K562 (cell line): ENCODE measurements at regions not wholly inside any gene's neighbourhood (a gene's known extent, or its start where the extent isn't known, plus 50 kb on each side); places are given as distances from the start of the nearest gene placed in this dataset.

Source experiments
- ATAC-seq: fragments of 200-7000 bp; cut with Tn5 transposase; 3 replicates; pipeline ENCODE4 v1.9.1; 2020; ENCODE audit warnings: moderate library complexity
- BruUV-seq: library from RNA; stranded (reverse); fragments of 400-500 nt; replicated peaks from 2 replicates; lab custom pipeline; 2021; lab: Mats Ljungman, UMichigan
- CTCF ChIA-PET: fragments of 300-600 bp; formaldehyde crosslinking; extraction: SDS; loops from one replicate; lab custom pipeline; 2021; ENCODE audit warnings: low intra/inter-chr PET ratio; lab: Yijun Ruan, JAX
- POLR2A ChIA-PET: fragments of 300-600, 350-650 bp; sonication (Branson Sonifier 250); formaldehyde crosslinking; extraction: SDS; loops from one replicate; lab custom pipeline; 2021; ENCODE audit warnings: antibody characterized with exemption, inconsistent platforms; lab: Yijun Ruan, JAX
- DNase-seq, 4 experiments: peaks; one replicate each; pipeline versions ENCODE4 v3.0.0 to v3.0.0-alpha.2; 2011 to 2018; ENCODE audit warnings: low spot score in 3 of 4, mixed read lengths in 3 of 4; ENCODE audit errors: extremely low read depth in 1 of 4
- FAIRE-seq: peaks from 2 replicates; lab custom pipeline; 2011; peaks lifted over from hg19 to GRCh38; lab: Jason Lieb, UNC
- H2AFZ ChIP-seq: 2 replicates; pipeline ENCODE4 v1.6.0; 2011; ENCODE audit warnings: low read depth, low read length, control low read depth, inconsistent platforms
- H3K27ac ChIP-seq: fragments of 200-600 bp; 3 replicates; pipeline ENCODE4 v1.8.0; 2011; ENCODE audit warnings: low read depth, mild to moderate bottlenecking, control low read depth, inconsistent platforms, low read length, moderate library complexity, mixed read lengths; ENCODE audit errors: extremely low read depth
- H3K27me3 ChIP-seq, 2 experiments: fragments of 300-600 bp in 1 of 2; 2 replicates in 1 of 2; 3 replicates in 1 of 2; pipeline versions ENCODE4 v1.6.0 to v1.8.0; 2011; ENCODE audit warnings: inconsistent platforms in 2 of 2, low read length in 2 of 2, mild to moderate bottlenecking in 1 of 2, mixed read lengths in 1 of 2, moderate library complexity in 1 of 2; ENCODE audit not compliant: control insufficient read depth in 2 of 2, insufficient read depth in 2 of 2
- H3K36me3 ChIP-seq: fragments of 300-600 bp; 3 replicates; pipeline ENCODE4 v1.8.0; 2011; ENCODE audit warnings: mild to moderate bottlenecking, low read length, inconsistent platforms; ENCODE audit not compliant: control insufficient read depth, insufficient read depth
- H3K4me1 ChIP-seq, 2 experiments: fragments of 200-600 bp in 1 of 2; replicated peaks in 1 of 2; 2 replicates in 1 of 2; 3 replicates in 1 of 2; pipeline versions ENCODE4 v1.5.1 to v1.8.0; 2011; ENCODE audit warnings: inconsistent platforms in 2 of 2, low read length in 2 of 2, mild to moderate bottlenecking in 1 of 2, mixed read lengths in 1 of 2, moderate library complexity in 1 of 2; ENCODE audit not compliant: control insufficient read depth in 2 of 2, insufficient read depth in 2 of 2
- H3K4me2 ChIP-seq: 2 replicates; pipeline ENCODE4 v1.6.1; 2011; ENCODE audit warnings: low read length, control low read depth, inconsistent platforms, mixed read lengths; ENCODE audit not compliant: insufficient read depth
- H3K4me3 ChIP-seq: fragments of 200-600 bp; sonication (generic), shearing (Covaris generic); 2 replicates; pipeline ENCODE4 v1.5.1; 2016; ENCODE audit warnings: control low read depth, inconsistent platforms
- H3K79me2 ChIP-seq: fragments of 200-600 bp; 3 replicates; pipeline ENCODE4 v1.8.0; 2011; ENCODE audit warnings: low read length, inconsistent platforms; ENCODE audit not compliant: control insufficient read depth, insufficient read depth
- H3K9ac ChIP-seq, 2 experiments: 2 replicates each; pipeline versions ENCODE4 v1.6.0 to v1.6.1; 2011; ENCODE audit warnings: low read depth in 2 of 2, low read length in 2 of 2, control low read depth in 1 of 2, inconsistent platforms in 1 of 2, mild to moderate bottlenecking in 1 of 2, mixed read lengths in 1 of 2; ENCODE audit not compliant: insufficient read depth in 1 of 2
- H3K9me1 ChIP-seq: one replicate; pipeline ENCODE4 v1.6.0; 2011; ENCODE audit warnings: inconsistent platforms, mild to moderate bottlenecking, low read length, moderate library complexity; ENCODE audit not compliant: control insufficient read depth, insufficient read depth
- H3K9me3 ChIP-seq: replicated peaks from 2 replicates; pipeline ENCODE4 v1.5.1; 2011; ENCODE audit warnings: low read depth, low read length, inconsistent platforms; ENCODE audit not compliant: control insufficient read depth, insufficient read depth
- H4K20me1 ChIP-seq: replicated peaks from 2 replicates; pipeline ENCODE4 v1.6.1; 2011; ENCODE audit warnings: low read length, inconsistent platforms, mixed read lengths; ENCODE audit not compliant: control insufficient read depth, insufficient read depth
- ATF1 ChIP-seq, 2 experiments: fragments of 450-650 bp in 1 of 2; IDR thresholded peaks; 2 replicates each; pipeline ENCODE4 v1.6.1; 2016; ENCODE audit warnings: missing compliant biosample characterization in 1 of 2, missing genetic modification characterization in 1 of 2
- CCAR2 ChIP-seq: fragments of 200-400 bp; formaldehyde crosslinking; IDR thresholded peaks from 2 replicates; pipeline ENCODE4 v1.6.1; 2017; ENCODE audit warnings: mild to moderate bottlenecking, low read depth, low read length
- CREBBP ChIP-seq: IDR thresholded peaks from one replicate; pipeline ENCODE4 v1.6.1; 2012; ENCODE audit warnings: low read depth, mild to moderate bottlenecking, control low read depth, inconsistent platforms, low read length
- ELF2 ChIP-seq: fragments of 250-450 bp; sonication (Bioruptor Pico); IDR thresholded peaks from 2 replicates; pipeline ENCODE4 v1.5.0; 2021; ENCODE audit warnings: mild to moderate bottlenecking
- ELF4 ChIP-seq: fragments of 450-650 bp; formaldehyde crosslinking; IDR thresholded peaks from 2 replicates; pipeline ENCODE4 v1.4.0; 2022; ENCODE audit warnings: missing genetic modification characterization
- HNRNPK ChIP-seq: fragments of 200-400 bp; formaldehyde crosslinking; IDR thresholded peaks from one replicate; pipeline ENCODE4 v1.6.1; 2018; ENCODE audit warnings: mild to moderate bottlenecking, low read depth, low read length; ENCODE audit not compliant: poor library complexity, severe bottlenecking
- MNT ChIP-seq, 2 experiments: fragments of 450-650 bp; conservative IDR thresholded peaks; 2 replicates each; pipeline ENCODE4 v1.6.1; 2017; ENCODE audit warnings: mild to moderate bottlenecking in 2 of 2, moderate library complexity in 2 of 2
- MYC ChIP-seq, 2 experiments: fragments of 250-450 bp in 1 of 2; sonication (Bioruptor Pico) in 1 of 2; IDR thresholded peaks; 2 replicates each; pipeline versions ENCODE4 v1.5.1 to v1.6.1; 2012 to 2021; ENCODE audit warnings: low read depth in 2 of 2, borderline replicate concordance in 1 of 2, improper control_type of control experiment in 1 of 2, low read length in 1 of 2, mild to moderate bottlenecking in 1 of 2, moderate library complexity in 1 of 2
- NFRKB ChIP-seq: fragments of 450-650 bp; IDR thresholded peaks from 2 replicates; pipeline ENCODE4 v1.6.1; 2016; ENCODE audit warnings: low read depth
- RFX1 ChIP-seq: fragments of 450-650 bp; IDR thresholded peaks from 2 replicates; pipeline ENCODE4 v1.6.1; 2016; ENCODE audit warnings: mild to moderate bottlenecking, moderate library complexity
- SREBF2 ChIP-seq: sonication (generic); formaldehyde crosslinking; IDR thresholded peaks from 2 replicates; pipeline ENCODE4 v1.4.0; 2020; ENCODE audit warnings: mild to moderate bottlenecking, missing genetic modification reagents
- ZNF165 ChIP-seq: fragments of 250-450 bp; sonication (Bioruptor Pico); IDR thresholded peaks from 2 replicates; pipeline ENCODE4 v1.4.0; 2020; ENCODE audit warnings: borderline replicate concordance
- ZNF224 ChIP-seq: sonication (generic); formaldehyde crosslinking; IDR thresholded peaks from 2 replicates; pipeline ENCODE4 v1.8.0; 2022; ENCODE audit warnings: mild to moderate bottlenecking, missing genetic modification reagents
- WGBS: fragments of 100-300 bp; shearing (Covaris generic); methylation state at CpG from one replicate; pipeline ENCODE4 v1.1.6; 2016; ENCODE audit warnings: low coverage, mixed read lengths; ENCODE audit not compliant: insufficient coverage; ENCODE audit errors: missing lambda C conversion rate; 5-methylcytosine and 5-hydroxymethylcytosine counted together
- in situ Hi-C: fragments of 300-500 bp; cut with MboI; formaldehyde crosslinking; loops from 4 replicates; pipeline ENCODE4 v1.15.0; 2018; ENCODE audit warnings: inconsistent platforms, mixed read lengths
- intact Hi-C: fragments of 100-400 bp; cut with micrococcal nuclease; formaldehyde crosslinking; loops from 2 replicates; pipeline ENCODE4 v1.14.2; 2022
- TF ChIP-seq, protein P1 (sequence below): fragments of 250-450 bp; sonication (Bioruptor Pico); IDR thresholded peaks from 2 replicates; pipeline ENCODE4 v1.4.0; 2020; ENCODE audit warnings: mild to moderate bottlenecking, moderate library complexity, borderline replicate concordance
- TF ChIP-seq, protein P2 (sequence below): fragments of 200-800 bp; sonication (Bioruptor generic); IDR thresholded peaks from 2 replicates; pipeline ENCODE4 v1.6.1; 2017; ENCODE audit warnings: missing genetic modification characterization, missing compliant biosample characterization
- TF ChIP-seq, protein P3 (sequence below): fragments of 450-650 bp; formaldehyde crosslinking; IDR thresholded peaks from 2 replicates; pipeline ENCODE4 v1.4.0; 2020; ENCODE audit warnings: mild to moderate bottlenecking, mixed read lengths

DNA sequence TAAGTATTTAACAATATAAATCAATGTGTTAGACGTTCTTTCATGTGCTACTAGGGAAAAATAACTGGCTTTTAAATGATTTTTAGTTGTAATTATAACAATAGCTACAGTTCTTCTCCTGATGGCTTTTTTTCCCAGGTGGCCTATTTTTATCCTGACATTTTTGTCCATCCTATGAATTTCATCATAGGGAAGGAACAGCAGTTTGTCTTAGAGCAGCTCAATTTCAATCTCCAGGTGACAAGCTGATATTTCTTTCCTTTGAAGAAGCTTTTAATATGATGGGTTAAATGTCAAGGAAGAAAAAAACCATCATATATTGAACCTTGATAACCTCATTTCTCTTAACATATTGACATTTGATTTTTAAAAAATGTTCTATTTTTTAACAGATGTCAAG, 163.0 kb upstream of the AGA start:
- H3K4me2 ChIP-seq, result no peak overlapping the region
- ChIA-PET POLR2A (no interaction called here), CTCF (no interaction called here)
- no peak overlapping the region for H3K4me3 ChIP-seq
- no peak overlapping the region for H3K9ac ChIP-seq
- WGBS, result 0% methylated on average over 1 of the region's 1 CpG
- H4K20me1 ChIP-seq, result no peaks in the 10 kb centered on the region
- FAIRE-seq (no peak), DNase-seq (no peak), ATAC-seq (no peak)
- H3K4me1 ChIP-seq, result no peaks in the 10 kb centered on the region; a peak in 1 of 5 replicates
- 0 out of 2 replicates have a peak, but pooled peaks cover 2% of the 10 kb centered on the region for H3K9me3 ChIP-seq
- H3K27me3 ChIP-seq, result no peaks in the 10 kb centered on the region
- no peaks in the 10 kb centered on the region for H3K79me2 ChIP-seq
- H3K27ac ChIP-seq, result no peak overlapping the region
- intact Hi-C loops (no loop called here), in situ Hi-C loops (no loop called here)
- no TSS peak for BruUV-seq
- no peak overlapping the region for H2AFZ ChIP-seq
- H3K36me3 ChIP-seq, result no peaks in the 10 kb centered on the region
- no peaks in the 10 kb centered on the region for H3K9me1 ChIP-seq
- TF ChIP-seq ZNF165 (CRISPR knock-in tag) (no peak), HNRNPK (no peak), ELF4 (CRISPR knock-in tag) (no peak), SREBF2 (CRISPR knock-in tag) (no peak), ATF1 (CRISPR knock-in tag; IDR thresholded peaks at IDR 0.05) (no peak), ATF1 (tag; IDR thresholded peaks at IDR 0.05) (no peak), ZNF224 (CRISPR knock-in tag) (no peak), CREBBP (no peak), CCAR2 (no peak), RFX1 (no peak), ELF2 (CRISPR knock-in tag) (no peak), NFRKB (no peak), MYC (IDR thresholded peaks at IDR 0.05; ENCODE audit: low read depth, low read length) (no peak), MYC (CRISPR knock-in tag; IDR thresholded peaks at IDR 0.05; ENCODE audit: borderline replicate concordance, low read depth) (no peak), MNT (conservative IDR thresholded peaks at IDR 0.05) (no peak)
- TF ChIP-seq, protein P1, sequence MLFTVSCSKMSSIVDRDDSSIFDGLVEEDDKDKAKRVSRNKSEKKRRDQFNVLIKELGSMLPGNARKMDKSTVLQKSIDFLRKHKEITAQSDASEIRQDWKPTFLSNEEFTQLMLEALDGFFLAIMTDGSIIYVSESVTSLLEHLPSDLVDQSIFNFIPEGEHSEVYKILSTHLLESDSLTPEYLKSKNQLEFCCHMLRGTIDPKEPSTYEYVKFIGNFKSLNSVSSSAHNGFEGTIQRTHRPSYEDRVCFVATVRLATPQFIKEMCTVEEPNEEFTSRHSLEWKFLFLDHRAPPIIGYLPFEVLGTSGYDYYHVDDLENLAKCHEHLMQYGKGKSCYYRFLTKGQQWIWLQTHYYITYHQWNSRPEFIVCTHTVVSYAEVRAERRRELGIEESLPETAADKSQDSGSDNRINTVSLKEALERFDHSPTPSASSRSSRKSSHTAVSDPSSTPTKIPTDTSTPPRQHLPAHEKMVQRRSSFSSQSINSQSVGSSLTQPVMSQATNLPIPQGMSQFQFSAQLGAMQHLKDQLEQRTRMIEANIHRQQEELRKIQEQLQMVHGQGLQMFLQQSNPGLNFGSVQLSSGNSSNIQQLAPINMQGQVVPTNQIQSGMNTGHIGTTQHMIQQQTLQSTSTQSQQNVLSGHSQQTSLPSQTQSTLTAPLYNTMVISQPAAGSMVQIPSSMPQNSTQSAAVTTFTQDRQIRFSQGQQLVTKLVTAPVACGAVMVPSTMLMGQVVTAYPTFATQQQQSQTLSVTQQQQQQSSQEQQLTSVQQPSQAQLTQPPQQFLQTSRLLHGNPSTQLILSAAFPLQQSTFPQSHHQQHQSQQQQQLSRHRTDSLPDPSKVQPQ (CRISPR knock-in tag), result no peak
- TF ChIP-seq, protein P2, sequence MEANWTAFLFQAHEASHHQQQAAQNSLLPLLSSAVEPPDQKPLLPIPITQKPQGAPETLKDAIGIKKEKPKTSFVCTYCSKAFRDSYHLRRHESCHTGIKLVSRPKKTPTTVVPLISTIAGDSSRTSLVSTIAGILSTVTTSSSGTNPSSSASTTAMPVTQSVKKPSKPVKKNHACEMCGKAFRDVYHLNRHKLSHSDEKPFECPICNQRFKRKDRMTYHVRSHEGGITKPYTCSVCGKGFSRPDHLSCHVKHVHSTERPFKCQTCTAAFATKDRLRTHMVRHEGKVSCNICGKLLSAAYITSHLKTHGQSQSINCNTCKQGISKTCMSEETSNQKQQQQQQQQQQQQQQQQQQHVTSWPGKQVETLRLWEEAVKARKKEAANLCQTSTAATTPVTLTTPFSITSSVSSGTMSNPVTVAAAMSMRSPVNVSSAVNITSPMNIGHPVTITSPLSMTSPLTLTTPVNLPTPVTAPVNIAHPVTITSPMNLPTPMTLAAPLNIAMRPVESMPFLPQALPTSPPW, result no peak
- TF ChIP-seq, protein P3, sequence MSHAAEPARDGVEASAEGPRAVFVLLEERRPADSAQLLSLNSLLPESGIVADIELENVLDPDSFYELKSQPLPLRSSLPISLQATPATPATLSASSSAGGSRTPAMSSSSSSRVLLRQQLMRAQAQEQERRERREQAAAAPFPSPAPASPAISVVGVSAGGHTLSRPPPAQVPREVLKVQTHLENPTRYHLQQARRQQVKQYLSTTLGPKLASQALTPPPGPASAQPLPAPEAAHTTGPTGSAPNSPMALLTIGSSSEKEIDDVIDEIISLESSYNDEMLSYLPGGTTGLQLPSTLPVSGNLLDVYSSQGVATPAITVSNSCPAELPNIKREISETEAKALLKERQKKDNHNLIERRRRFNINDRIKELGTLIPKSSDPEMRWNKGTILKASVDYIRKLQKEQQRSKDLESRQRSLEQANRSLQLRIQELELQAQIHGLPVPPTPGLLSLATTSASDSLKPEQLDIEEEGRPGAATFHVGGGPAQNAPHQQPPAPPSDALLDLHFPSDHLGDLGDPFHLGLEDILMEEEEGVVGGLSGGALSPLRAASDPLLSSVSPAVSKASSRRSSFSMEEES, result no peak
